ENCODE measurements at regions not wholly inside any gene's neighbourhood (a gene's known extent, or its start where the extent isn't known, plus 50 kb on each side); places are given as distances from the start of the nearest gene placed in this dataset.

DNA sequence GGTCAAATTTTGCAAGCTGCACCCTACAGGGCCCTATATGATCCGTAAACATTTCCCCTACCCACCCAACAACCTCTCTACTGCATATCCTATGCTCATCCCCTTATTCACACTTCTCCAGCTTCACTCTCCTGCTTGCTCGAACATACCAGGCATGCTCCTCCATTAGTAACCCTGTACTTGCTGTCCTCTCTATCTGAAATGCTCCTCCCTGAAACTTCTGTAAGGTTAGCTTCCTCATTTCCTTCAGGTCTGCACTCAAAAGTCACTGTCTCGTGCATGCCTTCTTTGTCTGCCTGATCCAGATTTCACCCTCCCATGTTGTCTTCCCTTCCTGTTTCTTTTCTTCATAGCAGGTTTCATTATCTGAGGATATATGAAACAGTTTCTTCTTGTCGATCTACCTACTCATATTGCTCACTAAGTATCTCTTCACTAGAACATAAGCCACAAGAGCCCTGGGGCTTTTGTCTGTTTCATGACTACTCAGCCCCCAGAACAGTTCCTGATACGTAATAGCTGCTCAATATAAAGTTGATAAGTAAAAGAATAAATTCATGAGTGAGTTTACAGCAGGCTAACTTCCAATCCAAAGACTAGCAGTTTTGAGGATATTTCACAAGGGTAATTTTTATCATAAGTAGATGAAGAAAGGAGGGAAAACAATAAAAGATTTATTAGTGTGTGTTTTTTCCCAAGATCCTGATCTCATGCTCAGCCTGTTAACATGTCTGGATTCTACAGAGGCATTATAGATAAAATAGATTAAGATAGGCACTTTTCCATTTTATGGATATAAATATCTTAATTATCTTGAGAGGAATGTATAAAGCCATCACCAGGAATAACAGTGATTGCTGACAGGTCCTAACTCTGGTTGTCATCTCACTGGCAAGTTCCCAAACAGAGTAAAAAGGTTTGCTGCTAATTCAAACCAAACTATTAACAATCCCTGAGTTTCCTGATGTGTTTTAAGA is 392.5 kb upstream of the ESRRG start:
- Histone ChIP-seq H3K9me3 (ENCODE audit: control insufficient read depth in 4 of 4, low read length in 3 of 4) (no peaks in the 10 kb centered on the region), H3K27ac (ENCODE audit: low read depth in 1 of 2, low read length in 2 of 2) (no peak overlapping the region), H3K9ac (ENCODE audit: low read depth in 1 of 2, low read length in 2 of 2) (no peak overlapping the region), H3K36me3 (ENCODE audit: control insufficient read depth in 4 of 4, insufficient read depth in 3 of 4, low read depth in 1 of 4, low read length in 3 of 4) (no peaks in the 10 kb centered on the region), H3K27me3 (ENCODE audit: control insufficient read depth in 4 of 4, insufficient read depth in 4 of 4, low read length in 3 of 4) (no peaks in the 10 kb centered on the region), H3K4me3 (ENCODE audit: low read depth in 1 of 3, low read length in 3 of 3) (no peak overlapping the region), H3K4me1 (ENCODE audit: control insufficient read depth in 4 of 4, insufficient read depth in 4 of 4, low read length in 3 of 4) (no peaks in the 10 kb centered on the region)
- no peak for TF ChIP-seq TAF1 (conservative IDR thresholded peaks at IDR 0.05)
- TF ChIP-seq, protein P1, sequence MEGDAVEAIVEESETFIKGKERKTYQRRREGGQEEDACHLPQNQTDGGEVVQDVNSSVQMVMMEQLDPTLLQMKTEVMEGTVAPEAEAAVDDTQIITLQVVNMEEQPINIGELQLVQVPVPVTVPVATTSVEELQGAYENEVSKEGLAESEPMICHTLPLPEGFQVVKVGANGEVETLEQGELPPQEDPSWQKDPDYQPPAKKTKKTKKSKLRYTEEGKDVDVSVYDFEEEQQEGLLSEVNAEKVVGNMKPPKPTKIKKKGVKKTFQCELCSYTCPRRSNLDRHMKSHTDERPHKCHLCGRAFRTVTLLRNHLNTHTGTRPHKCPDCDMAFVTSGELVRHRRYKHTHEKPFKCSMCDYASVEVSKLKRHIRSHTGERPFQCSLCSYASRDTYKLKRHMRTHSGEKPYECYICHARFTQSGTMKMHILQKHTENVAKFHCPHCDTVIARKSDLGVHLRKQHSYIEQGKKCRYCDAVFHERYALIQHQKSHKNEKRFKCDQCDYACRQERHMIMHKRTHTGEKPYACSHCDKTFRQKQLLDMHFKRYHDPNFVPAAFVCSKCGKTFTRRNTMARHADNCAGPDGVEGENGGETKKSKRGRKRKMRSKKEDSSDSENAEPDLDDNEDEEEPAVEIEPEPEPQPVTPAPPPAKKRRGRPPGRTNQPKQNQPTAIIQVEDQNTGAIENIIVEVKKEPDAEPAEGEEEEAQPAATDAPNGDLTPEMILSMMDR (IDR thresholded peaks at IDR 0.05; ENCODE audit: low read depth, low read length, missing input control), result no peak
- no peak for TF ChIP-seq RAD21 (IDR thresholded peaks at IDR 0.05)
- no peak for TF ChIP-seq JUND (IDR thresholded peaks at IDR 0.05)
- TF ChIP-seq HNF4A (conservative IDR thresholded peaks at IDR 0.05), result no peak
- DNase-seq (ENCODE audit: low spot score), result no peak
- 61% methylated on average over 5 of the region's 5 CpGs for WGBS

DNA sequence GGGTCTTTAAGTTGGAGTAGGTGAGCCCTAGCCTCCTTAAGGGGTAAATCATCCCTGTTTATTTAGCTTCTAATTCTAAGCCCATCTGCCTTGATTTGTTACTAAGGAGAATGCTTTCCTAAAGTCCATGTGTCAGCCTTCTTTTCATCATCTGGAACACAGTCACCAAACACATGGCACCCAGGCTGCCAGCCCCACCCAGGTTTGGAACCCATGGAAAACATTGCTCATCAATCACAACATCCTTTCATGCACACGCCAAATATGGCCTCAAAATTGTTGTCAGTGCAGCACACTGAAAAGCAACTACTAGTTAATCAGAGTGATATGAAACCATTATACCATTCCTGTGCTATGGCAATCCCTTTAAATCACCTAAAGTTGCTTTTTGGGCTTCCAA is 386.7 kb upstream of the ESRRG start:
- no peak for TF ChIP-seq YY1 (IDR thresholded peaks at IDR 0.05)
- TF ChIP-seq, protein P2, sequence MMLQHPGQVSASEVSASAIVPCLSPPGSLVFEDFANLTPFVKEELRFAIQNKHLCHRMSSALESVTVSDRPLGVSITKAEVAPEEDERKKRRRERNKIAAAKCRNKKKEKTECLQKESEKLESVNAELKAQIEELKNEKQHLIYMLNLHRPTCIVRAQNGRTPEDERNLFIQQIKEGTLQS (IDR thresholded peaks at IDR 0.05), result no peak
- TF ChIP-seq JUND (IDR thresholded peaks at IDR 0.05), result no peak
- no peak for TF ChIP-seq NR2F2 (IDR thresholded peaks at IDR 0.05)
- TF ChIP-seq TAF1 (conservative IDR thresholded peaks at IDR 0.05), result no peak
- TF ChIP-seq, protein P3, sequence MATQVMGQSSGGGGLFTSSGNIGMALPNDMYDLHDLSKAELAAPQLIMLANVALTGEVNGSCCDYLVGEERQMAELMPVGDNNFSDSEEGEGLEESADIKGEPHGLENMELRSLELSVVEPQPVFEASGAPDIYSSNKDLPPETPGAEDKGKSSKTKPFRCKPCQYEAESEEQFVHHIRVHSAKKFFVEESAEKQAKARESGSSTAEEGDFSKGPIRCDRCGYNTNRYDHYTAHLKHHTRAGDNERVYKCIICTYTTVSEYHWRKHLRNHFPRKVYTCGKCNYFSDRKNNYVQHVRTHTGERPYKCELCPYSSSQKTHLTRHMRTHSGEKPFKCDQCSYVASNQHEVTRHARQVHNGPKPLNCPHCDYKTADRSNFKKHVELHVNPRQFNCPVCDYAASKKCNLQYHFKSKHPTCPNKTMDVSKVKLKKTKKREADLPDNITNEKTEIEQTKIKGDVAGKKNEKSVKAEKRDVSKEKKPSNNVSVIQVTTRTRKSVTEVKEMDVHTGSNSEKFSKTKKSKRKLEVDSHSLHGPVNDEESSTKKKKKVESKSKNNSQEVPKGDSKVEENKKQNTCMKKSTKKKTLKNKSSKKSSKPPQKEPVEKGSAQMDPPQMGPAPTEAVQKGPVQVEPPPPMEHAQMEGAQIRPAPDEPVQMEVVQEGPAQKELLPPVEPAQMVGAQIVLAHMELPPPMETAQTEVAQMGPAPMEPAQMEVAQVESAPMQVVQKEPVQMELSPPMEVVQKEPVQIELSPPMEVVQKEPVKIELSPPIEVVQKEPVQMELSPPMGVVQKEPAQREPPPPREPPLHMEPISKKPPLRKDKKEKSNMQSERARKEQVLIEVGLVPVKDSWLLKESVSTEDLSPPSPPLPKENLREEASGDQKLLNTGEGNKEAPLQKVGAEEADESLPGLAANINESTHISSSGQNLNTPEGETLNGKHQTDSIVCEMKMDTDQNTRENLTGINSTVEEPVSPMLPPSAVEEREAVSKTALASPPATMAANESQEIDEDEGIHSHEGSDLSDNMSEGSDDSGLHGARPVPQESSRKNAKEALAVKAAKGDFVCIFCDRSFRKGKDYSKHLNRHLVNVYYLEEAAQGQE (IDR thresholded peaks at IDR 0.05), result no peak
- TF ChIP-seq, protein P1 (IDR thresholded peaks at IDR 0.05; ENCODE audit: low read depth, low read length, missing input control), result no peak
- TF ChIP-seq SP1 (IDR thresholded peaks at IDR 0.05), result no peak
- TF ChIP-seq, protein P4, sequence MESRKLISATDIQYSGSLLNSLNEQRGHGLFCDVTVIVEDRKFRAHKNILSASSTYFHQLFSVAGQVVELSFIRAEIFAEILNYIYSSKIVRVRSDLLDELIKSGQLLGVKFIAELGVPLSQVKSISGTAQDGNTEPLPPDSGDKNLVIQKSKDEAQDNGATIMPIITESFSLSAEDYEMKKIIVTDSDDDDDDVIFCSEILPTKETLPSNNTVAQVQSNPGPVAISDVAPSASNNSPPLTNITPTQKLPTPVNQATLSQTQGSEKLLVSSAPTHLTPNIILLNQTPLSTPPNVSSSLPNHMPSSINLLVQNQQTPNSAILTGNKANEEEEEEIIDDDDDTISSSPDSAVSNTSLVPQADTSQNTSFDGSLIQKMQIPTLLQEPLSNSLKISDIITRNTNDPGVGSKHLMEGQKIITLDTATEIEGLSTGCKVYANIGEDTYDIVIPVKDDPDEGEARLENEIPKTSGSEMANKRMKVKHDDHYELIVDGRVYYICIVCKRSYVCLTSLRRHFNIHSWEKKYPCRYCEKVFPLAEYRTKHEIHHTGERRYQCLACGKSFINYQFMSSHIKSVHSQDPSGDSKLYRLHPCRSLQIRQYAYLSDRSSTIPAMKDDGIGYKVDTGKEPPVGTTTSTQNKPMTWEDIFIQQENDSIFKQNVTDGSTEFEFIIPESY (IDR thresholded peaks at IDR 0.05), result no peak
- TF ChIP-seq, protein P5, sequence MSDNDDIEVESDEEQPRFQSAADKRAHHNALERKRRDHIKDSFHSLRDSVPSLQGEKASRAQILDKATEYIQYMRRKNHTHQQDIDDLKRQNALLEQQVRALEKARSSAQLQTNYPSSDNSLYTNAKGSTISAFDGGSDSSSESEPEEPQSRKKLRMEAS (IDR thresholded peaks at IDR 0.05), result no peak
- TF ChIP-seq RXRA (IDR thresholded peaks at IDR 0.05), result no peak
- TF ChIP-seq FOXA2 (IDR thresholded peaks at IDR 0.05), result no peak
- TF ChIP-seq RAD21 (IDR thresholded peaks at IDR 0.05), result no peak
- TF ChIP-seq HNF4A (conservative IDR thresholded peaks at IDR 0.05), result no peak
- TF ChIP-seq GABPA (IDR thresholded peaks at IDR 0.05 in 1 of 2, conservative IDR thresholded peaks at IDR 0.05 in 1 of 2), result no peak
- no peak for TF ChIP-seq FOXA1 (IDR thresholded peaks at IDR 0.05)
- no peak for TF ChIP-seq EGR1 (IDR thresholded peaks at IDR 0.05; ENCODE audit: low read depth in 2 of 2)
- no peak for TF ChIP-seq HNF4G (IDR thresholded peaks at IDR 0.05)
- Histone ChIP-seq H3K27me3 (ENCODE audit: control insufficient read depth in 4 of 4, insufficient read depth in 4 of 4, low read length in 3 of 4) (peaks cover 0 to 5% (median under 1%) of the 10 kb centered on the region in 4 donors), H3K9me3 (ENCODE audit: control insufficient read depth in 4 of 4, low read length in 3 of 4) (no peaks in the 10 kb centered on the region), H3K9ac (ENCODE audit: low read depth in 1 of 2, low read length in 2 of 2) (no peak overlapping the region), H3K27ac (ENCODE audit: low read depth in 1 of 2, low read length in 2 of 2) (no peak overlapping the region), H3K4me1 (ENCODE audit: control insufficient read depth in 4 of 4, insufficient read depth in 4 of 4, low read length in 3 of 4) (no peaks in the 10 kb centered on the region), H3K4me3 (ENCODE audit: low read depth in 1 of 3, low read length in 3 of 3) (no peak overlapping the region), H3K36me3 (ENCODE audit: control insufficient read depth in 4 of 4, insufficient read depth in 3 of 4, low read depth in 1 of 4, low read length in 3 of 4) (no peaks in the 10 kb centered on the region)
- DNase-seq (ENCODE audit: low spot score), result no peak
- WGBS, result 67% methylated on average over 1 of the region's 1 CpG
